GM12892 (cell line): ENCODE measurements at regions not wholly inside any gene's neighbourhood (a gene's known extent, or its start where the extent isn't known, plus 50 kb on each side); places are given as distances from the start of the nearest gene placed in this dataset.

ENCODE experiments used
- POLR2A ChIP-seq: IDR thresholded peaks from 2 replicates; pipeline ENCODE4 v1.6.1; 2011; ENCODE audit warnings: low read depth, low read length, control low read depth
- POLR2AphosphoS5 ChIP-seq: IDR thresholded peaks from 2 replicates; pipeline ENCODE4 v1.6.1; 2011; ENCODE audit warnings: low read depth, low read length, control low read depth
- TAF1 ChIP-seq: IDR thresholded peaks from 2 replicates; pipeline ENCODE4 v1.6.1; 2011; ENCODE audit warnings: low read depth, mild to moderate bottlenecking, control low read depth, low read length, borderline replicate concordance

- TF ChIP-seq TAF1 = no peak
- no peak for TF ChIP-seq POLR2AphosphoS5
- no peak for TF ChIP-seq POLR2A
Measured at GRCh38 chr9:115335439-115335838, 217.5 kb upstream of the TNC start.
